Panc1 (cell line): ENCODE measurements at regions not wholly inside any gene's neighbourhood (a gene's known extent, or its start where the extent isn't known, plus 50 kb on each side); places are given as distances from the start of the nearest gene placed in this dataset.

Source experiments
- ATAC-seq: fragments of 200-7000 bp; cut with Tn5 transposase; 2 replicates; pipeline ENCODE4 v1.9.1; 2020; ENCODE audit warnings: mild to moderate bottlenecking, moderate library complexity
- BruUV-seq: library from RNA; stranded (reverse); fragments of 400-500 nt; replicated peaks from 2 replicates; lab custom pipeline; 2021; lab: Mats Ljungman, UMichigan
- CTCF ChIA-PET: fragments of 300-600 bp; sonication (Branson Sonifier 250); formaldehyde crosslinking; loops from one replicate; lab custom pipeline; 2022; ENCODE audit warnings: antibody characterized with exemption; lab: Charles Lee
- POLR2A ChIA-PET: fragments of 300-600 bp; sonication (Branson Sonifier 250); formaldehyde crosslinking; loops from one replicate; lab custom pipeline; 2022; ENCODE audit warnings: antibody characterized with exemption; lab: Charles Lee
- DNase-seq: peaks from one replicate; pipeline ENCODE4 v3.0.0-alpha.2; 2010; ENCODE audit warnings: low read depth, low spot score
- H3K27ac ChIP-seq: 2 replicates; pipeline ENCODE4 v1.5.1; 2011; ENCODE audit warnings: mild to moderate bottlenecking, low read length, inconsistent platforms
- H3K27me3 ChIP-seq: fragments of 200-500 bp; sonication (Bioruptor generic); 2 replicates; pipeline ENCODE4 v1.6.0; 2014; ENCODE audit warnings: low read length, inconsistent platforms; ENCODE audit not compliant: control insufficient read depth, insufficient read depth
- H3K36me3 ChIP-seq: fragments of 200-500 bp; sonication (Bioruptor generic); 2 replicates; pipeline ENCODE4 v1.5.1; 2014; ENCODE audit warnings: inconsistent platforms, mild to moderate bottlenecking, low read length, moderate library complexity; ENCODE audit not compliant: control insufficient read depth, insufficient read depth
- H3K4me1 ChIP-seq: 2 replicates; pipeline ENCODE4 v1.5.1; 2011; ENCODE audit warnings: inconsistent platforms, mild to moderate bottlenecking, low read length, moderate library complexity; ENCODE audit not compliant: control insufficient read depth, insufficient read depth
- H3K4me3 ChIP-seq, 2 experiments: 2 replicates each; pipeline ENCODE4 v1.5.1; 2011 to 2012; ENCODE audit warnings: low read depth in 2 of 2, low read length in 2 of 2, mild to moderate bottlenecking in 2 of 2, inconsistent platforms in 1 of 2, moderate library complexity in 1 of 2
- H3K9me3 ChIP-seq: fragments of 200-500 bp; sonication (Bioruptor generic); 2 replicates; pipeline ENCODE4 v1.5.1; 2014; ENCODE audit warnings: low read depth, mild to moderate bottlenecking, inconsistent platforms, low read length, moderate library complexity; ENCODE audit not compliant: control insufficient read depth, insufficient read depth
- CTCF ChIP-seq: fragments of 450-650 bp; IDR thresholded peaks from 2 replicates; pipeline ENCODE4 v1.5.1; 2017; ENCODE audit warnings: mild to moderate bottlenecking
- POLR2AphosphoS5 ChIP-seq: IDR thresholded peaks from 2 replicates; pipeline ENCODE4 v1.6.1; 2012; ENCODE audit warnings: mild to moderate bottlenecking, low read depth, low read length, moderate library complexity
- REST ChIP-seq, 2 experiments: IDR thresholded peaks; 2 replicates each; pipeline ENCODE4 v1.6.1; 2011 to 2012; ENCODE audit warnings: low read depth in 2 of 2, control low read depth in 1 of 2, low read length in 1 of 2, mild to moderate bottlenecking in 1 of 2, moderate library complexity in 1 of 2; ENCODE audit not compliant: insufficient read depth in 1 of 2
- SIN3A ChIP-seq: IDR thresholded peaks from 2 replicates; pipeline ENCODE4 v1.6.1; 2012; ENCODE audit warnings: low read depth, mild to moderate bottlenecking, low read length, moderate library complexity, borderline replicate concordance; ENCODE audit not compliant: insufficient read depth
- TCF7L2 ChIP-seq: IDR thresholded peaks from 2 replicates; pipeline ENCODE4 v1.6.1; 2011; ENCODE audit warnings: mild to moderate bottlenecking, low read depth, low read length, inconsistent platforms
- in situ Hi-C: cut with HindIII; loops from 2 replicates; pipeline ENCODE4 v1.10.0; 2016; ENCODE audit warnings: low sequenced_read_pairs, low pct_unique_long_range_greater_than_20kb
- intact Hi-C: fragments of 100-400 bp; cut with micrococcal nuclease; formaldehyde crosslinking; loops from one replicate; pipeline ENCODE4 v1.10.0; 2022; ENCODE audit not compliant: unreplicated experiment

- no peak for TF ChIP-seq CTCF
- no peak for TF ChIP-seq TCF7L2
- TF ChIP-seq POLR2AphosphoS5 = no peak
- TF ChIP-seq SIN3A = no peak
- TF ChIP-seq REST (IDR thresholded peaks at IDR 0.05; ENCODE audit: insufficient read depth in 1 of 2, low read depth in 2 of 2, low read length in 1 of 2) = no peak
- ChIA-PET CTCF (no interaction called here), POLR2A (no interaction called here)
- ATAC-seq (no peak), DNase-seq (no peak)
- H3K9me3 ChIP-seq = no peaks in the 10 kb centered on the region
- H3K27me3 ChIP-seq = no peaks in the 10 kb centered on the region
- H3K4me3 ChIP-seq = no peak overlapping the region
- no peak overlapping the region for H3K27ac ChIP-seq
- in situ Hi-C loops (no loop called here), intact Hi-C loops (no loop called here)
- no peaks in the 10 kb centered on the region for H3K4me1 ChIP-seq
- BruUV-seq = no TSS peak
- no peaks in the 10 kb centered on the region for H3K36me3 ChIP-seq
Observed at GRCh38 chr4:100926039-100926717, 408.4 kb upstream of the EMCN start.

GRCh38 chr4:100913685-100914084 lies 395.9 kb upstream of the EMCN start:
- DNase-seq (no peak), ATAC-seq (no peak)
- no peak for TF ChIP-seq POLR2AphosphoS5
- no peak for TF ChIP-seq REST (IDR thresholded peaks at IDR 0.05; ENCODE audit: insufficient read depth in 1 of 2, low read depth in 2 of 2, low read length in 1 of 2)
- TF ChIP-seq SIN3A = no peak
- no peak for TF ChIP-seq CTCF
- no peak for TF ChIP-seq TCF7L2
- Histone ChIP-seq H3K4me3 (no peak overlapping the region), H3K36me3 (no peaks in the 10 kb centered on the region), H3K27me3 (no peaks in the 10 kb centered on the region), H3K4me1 (no peaks in the 10 kb centered on the region), H3K9me3 (no peaks in the 10 kb centered on the region), H3K27ac (no peak overlapping the region)
- CTCF ChIA-PET = no interaction called here
- POLR2A ChIA-PET = no interaction called here
- no TSS peak for BruUV-seq
- intact Hi-C loops = no loop called here
- in situ Hi-C loops = no loop called here
